ENCODE measurements at regions not wholly inside any gene's neighbourhood (a gene's known extent, or its start where the extent isn't known, plus 50 kb on each side); places are given as distances from the start of the nearest gene placed in this dataset.

DNA sequence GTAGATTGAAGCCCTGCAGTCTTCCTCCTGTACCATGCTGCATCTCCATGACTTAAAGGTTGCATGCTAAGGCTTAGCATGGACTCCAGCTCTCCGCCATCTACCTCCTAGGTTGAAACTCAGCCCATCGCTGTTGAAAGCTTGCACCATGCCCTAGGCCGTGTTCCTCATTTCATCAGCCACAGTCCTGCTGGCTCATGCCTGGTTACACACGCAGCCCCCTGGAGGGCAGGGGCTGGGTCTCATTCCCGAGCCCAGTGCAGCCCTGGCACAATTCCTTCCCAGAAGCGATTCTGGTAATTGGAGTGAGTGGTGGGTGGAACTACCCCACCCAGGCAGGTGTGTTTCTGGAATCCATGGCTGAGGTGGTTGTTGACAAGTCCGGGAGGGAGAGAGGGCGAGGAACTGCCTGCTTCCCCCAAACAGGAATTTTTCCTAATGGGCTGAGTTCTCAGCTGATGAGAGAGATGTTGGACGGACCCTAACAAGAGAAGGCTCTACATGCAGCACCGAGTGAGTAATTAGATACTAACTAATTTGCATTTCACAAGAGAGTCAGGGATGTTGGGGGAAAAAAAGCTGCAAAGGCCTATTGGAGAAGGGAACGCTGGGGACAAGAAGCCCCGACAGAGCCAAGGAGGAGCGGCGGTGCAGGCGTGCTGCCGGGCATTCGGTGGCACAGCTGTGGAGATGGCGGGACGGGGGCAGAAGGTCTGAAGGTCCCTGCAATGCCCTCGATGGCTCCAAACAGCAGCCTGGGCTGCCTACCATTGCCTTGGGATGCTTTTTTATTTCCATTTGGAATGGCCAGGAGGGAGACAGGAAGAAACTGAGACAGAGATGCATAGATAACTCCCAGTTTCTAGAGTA lies 92.3 kb upstream of the TLE3 start:
- no peak for DNase-seq (ENCODE audit: low read depth, low spot score)

DNA sequence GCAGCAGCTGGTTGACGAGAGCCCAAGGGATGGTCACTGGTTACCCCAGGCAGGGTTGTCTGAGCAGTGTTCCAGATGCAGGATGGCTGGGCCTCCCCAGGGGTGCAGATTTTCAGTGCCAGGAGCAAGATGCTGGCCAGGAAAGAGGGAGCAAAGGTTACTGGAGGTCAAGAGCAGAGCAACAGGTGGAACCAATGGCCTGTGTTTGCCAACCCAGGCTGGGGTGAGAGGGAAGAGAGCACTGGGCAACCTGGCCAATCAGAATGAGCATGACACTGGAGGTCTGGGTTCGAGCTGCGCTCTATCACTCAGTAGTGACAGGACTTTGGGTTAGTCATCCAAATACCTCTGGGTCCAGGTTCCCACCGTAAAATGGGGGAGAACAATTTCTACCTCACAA lies 90.6 kb upstream of the TLE3 start:
- DNase-seq (ENCODE audit: low read depth, low spot score), result no peak

DNA sequence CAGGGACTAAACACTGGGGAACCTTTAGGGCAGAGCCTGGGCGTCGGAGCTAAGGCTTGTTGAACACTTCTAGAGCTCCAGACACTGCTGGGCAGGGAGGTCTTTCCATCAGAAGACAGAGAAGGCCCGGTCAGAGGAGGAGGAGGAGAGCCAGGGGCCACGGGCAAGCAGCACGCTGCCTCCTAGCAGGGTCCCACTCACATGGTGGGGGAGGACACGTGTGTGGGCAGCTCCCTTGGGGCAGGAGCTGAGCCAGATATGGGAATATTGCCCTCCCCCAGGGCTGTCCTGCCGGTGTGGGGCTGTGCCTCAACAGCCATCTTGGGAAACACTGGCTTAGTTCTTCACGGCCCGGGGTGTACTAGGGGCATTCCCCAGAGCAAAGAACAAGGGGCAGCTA lies 89.6 kb upstream of the TLE3 start:
- no peak for DNase-seq (ENCODE audit: low read depth, low spot score)

DNA sequence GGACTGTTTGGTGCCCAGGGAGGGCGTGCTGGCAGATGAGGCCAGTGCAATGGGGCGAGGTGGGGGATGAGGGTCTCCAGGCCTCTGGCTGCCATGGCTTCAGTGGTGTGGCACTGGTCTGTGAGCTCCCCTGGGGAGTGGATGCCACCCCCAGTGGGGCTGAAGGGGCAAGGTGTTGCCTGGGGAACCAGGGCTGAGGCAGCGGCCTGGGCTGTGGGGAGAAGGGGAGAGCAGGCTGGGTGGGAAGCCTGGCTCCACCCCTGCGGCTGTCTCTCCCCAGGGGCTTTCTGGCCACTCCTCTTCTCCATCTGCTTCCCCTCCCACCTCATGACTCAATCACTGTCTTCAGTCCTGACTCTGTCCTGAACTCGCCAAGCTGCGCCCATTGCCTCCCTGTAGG lies 88.4 kb upstream of the TLE3 start:
- DNase-seq (ENCODE audit: low read depth, low spot score), result no peak

DNA sequence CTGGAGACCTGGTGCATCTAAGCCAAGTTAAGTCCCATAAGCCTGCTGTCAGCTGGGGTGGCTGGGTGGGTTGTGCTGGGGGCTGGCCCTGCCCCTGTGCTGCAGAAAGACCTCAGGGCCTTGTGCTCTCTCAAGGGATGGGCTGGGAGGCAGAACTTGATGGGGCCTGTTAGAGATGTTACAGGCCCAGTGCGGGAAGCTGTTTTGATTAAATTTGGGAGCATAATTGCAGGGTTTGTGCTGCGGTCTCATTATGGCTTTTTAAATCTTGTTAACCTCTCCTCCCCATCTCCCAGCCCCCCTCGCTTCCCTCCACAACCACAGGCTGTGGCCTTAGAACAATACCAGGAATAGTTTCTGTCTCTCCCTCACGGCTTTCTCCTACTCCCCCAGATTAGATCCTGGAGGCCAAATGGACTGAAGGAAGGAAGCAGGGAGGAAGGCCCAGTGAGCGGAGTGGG lies 87.6 kb upstream of the TLE3 start:
- DNase-seq (ENCODE audit: low read depth, low spot score), result peak; percentile 59

DNA sequence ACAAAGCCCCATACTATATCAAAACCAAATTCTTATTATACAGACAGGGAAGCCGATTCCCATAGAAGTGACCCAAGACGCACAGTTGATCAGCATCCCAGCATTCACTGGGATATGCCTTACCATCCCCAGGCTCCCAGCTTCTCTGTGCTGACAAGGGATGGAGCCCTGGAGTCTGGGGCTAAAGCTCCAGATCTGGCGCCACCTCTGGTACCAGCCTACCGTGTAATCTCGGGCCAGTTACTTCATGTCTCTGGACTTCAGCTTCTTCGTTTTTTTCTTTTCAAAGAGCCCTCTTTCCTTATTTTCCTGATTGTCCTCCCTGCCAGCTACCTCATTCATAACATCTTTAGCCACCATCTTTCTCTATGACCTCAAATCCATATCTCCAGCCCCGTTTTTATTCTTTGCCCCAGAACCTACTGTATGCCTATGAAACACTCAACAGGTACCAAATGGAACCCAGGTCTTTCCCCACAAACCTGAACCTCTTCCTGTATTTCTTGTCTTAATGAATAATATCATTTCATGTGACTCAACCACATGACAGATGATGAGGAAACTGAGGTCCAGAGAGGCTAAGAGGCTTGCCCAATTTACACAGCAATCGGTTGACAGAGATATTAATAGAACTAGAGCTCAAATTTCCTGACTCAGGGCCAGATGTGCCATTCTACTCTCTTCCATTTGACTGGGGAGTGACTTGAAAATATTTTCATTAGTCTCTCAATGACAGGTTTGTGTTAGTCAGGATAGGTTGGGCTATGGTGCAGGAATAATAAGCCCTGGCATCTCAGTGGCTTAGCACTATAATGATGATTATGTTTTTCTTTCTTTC lies 85.4 kb upstream of the TLE3 start:
- DNase-seq (ENCODE audit: low read depth, low spot score), result no peak

DNA sequence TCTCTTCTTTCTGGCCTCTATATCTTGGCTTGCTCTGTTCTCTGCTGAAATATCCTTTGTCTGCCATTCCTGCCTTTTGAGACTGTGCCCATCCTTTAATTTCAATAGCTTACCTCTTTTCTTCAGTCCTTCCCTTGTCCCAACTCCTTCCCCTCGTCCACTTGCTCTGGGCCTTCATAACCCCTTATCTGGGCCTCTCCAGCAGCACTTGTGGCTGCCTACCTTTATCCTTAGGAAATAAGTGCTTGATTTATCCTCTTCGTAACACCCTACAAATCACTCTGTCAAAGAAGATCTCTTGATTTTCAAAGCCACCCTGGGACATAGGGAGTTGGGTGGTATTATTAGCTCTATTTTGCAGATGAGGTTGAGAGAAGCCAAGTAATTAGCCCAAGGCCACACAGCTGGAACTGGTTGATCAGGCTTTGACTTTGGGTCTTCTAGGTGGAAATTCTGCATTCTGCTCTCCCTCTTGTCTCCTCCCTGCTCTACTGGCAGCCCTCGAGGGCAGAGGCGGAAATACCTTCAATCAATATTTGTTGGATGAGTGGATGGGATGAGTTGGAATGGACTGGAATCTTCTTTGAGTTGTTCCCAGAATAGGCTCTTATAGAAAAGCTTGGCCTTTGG lies 84.0 kb upstream of the TLE3 start:
- no peak for DNase-seq (ENCODE audit: low read depth, low spot score)

DNA sequence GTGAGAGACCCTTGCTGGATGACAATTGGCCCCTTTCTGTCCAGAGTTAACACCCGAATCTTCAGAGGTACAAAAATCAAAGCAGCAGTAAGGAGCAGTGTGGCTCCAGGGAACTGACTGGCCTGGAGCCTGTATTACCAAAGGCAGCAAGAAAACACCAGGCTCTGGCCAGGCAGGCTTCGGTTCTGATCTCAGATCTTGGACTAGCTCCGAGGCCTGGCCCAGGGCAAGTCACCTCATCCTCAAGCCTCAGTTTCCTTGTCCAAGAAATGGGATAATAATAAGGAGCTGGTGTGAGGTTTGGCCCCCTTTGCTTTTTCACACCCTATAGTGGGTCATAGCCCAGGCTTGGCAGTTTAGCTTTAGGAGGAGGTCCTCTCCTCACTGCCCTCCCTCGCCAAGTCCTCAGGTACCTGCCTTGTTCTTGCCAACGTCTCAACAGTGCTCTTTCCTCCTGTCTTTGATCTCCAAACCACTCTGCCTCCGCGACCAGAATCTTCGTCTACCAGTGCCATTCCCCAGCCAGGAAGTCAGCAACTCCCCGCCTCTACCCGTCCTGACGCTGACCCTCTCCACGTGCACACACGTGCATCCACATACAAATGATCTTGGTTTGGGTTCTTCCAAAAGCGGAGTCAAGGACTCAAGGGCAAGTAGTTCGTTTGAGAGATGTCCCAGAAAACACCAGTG lies 82.6 kb upstream of the TLE3 start:
- no peak for DNase-seq (ENCODE audit: low read depth, low spot score)

DNA sequence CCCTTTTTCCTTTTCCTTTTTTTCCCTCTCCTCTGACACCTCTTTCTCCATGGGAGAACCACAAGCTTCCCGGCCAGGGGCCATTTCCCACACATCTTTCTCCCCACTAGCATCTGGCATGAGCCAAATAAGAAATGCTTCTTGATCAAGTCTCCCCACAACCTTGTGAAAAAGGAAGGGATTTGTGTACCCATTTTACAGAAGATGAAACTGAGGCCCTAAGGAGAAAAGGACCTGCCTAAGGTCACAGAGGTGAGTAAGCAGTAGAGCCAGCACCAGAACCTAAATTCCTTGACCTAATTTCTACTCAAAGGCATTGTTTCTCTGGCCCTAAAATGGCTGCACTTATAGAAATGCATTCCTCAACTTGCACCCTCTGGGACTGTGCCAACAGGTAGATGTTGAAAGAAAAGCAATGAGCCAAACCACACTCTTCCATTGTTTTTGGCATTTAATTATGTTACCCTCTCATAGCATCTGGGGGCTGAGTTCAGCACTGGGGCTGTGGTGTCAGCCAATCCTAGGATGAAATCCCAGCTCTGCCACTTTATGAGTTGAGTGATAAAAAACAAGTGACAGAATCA lies 81.7 kb upstream of the TLE3 start:
- DNase-seq (ENCODE audit: low read depth, low spot score), result no peak

DNA sequence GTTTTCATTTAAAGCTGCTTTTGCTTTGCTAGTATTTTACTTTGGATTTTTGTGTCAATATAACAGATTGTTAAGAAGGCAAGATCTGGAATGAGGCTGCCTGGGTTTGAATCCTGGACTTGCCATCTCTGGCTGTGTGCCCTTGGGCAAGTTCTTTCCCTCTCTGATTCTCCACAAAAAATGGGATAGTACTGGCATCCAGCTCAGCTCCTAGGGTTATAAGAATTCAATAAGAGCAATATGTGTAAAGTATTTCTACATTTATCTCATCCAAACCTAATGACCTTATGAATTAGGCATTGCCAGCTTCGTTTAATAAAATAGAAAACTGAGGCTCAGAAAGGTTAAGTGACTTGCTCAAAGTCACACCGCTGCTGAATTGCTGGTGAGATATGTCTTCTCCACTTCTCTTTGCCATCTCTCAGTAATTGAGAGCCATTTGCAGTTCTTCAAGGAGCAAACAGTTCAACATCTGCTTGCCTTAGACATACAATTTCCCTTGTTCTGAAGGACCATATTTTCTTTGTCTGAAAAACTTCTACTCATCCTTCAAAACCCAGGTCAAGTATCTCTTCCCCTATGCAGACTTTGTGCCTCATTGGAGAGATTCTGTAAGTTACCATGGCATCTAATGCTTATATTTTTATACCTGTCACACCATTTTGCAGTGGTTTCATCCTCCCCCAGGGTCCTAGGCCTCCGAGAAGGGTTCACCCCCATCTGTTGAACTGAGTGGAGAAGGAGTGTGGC lies 80.8 kb upstream of the TLE3 start:
- no peak for DNase-seq (ENCODE audit: low read depth, low spot score)

DNA sequence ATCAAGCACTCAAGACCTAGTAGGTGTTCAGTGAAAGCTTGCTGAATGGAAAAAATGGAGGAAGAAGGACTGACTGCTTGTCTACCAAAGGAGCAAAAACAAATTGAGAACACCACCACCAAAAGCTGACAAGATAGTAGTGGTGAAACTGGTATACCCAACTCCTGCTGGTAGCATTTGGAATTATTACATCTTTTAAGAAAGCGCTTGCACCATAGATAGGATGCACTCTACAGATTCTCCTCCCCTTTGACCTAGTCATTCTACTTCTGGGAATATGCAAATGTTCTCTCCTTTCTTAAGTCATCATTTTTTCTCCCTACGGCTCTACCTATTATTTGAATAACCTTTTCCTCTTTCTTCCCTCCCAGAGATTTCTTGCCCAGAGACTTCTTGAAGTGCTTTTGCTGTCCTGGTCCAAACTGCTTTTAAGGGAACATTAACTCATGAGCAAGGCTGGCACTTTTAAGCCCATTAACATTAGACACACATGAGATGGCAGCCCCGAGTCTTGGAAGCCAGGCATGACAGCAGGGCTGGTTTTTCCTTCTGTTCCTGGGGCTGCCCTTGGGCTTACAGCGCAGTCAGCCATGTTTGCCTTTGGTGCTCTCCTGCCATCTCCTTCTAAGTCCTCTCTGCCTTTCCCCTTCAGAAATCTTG lies 75.0 kb upstream of the TLE3 start:
- no peak for DNase-seq (ENCODE audit: low read depth, low spot score)

DNA sequence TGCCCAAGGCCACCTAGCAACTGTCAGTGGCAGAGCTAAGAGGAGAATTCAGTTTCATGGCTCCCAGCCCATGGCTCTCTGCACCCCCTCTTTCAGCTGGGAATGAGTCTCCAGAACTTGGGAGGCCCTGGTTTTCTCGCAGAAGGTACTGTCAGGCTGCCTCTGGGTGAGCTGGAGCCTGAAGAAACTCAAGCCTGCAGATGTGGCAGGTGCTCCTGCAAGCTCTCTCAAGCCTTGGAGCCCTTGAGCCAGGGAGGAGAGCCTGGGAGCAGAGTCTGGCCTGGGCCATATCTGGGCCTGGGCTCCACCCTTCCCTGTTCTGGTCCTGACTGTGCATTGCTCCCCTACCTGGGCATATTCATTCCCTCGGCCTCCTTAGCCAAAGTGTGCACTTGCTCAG lies 74.4 kb upstream of the TLE3 start:
- no peak for DNase-seq (ENCODE audit: low read depth, low spot score)

DNA sequence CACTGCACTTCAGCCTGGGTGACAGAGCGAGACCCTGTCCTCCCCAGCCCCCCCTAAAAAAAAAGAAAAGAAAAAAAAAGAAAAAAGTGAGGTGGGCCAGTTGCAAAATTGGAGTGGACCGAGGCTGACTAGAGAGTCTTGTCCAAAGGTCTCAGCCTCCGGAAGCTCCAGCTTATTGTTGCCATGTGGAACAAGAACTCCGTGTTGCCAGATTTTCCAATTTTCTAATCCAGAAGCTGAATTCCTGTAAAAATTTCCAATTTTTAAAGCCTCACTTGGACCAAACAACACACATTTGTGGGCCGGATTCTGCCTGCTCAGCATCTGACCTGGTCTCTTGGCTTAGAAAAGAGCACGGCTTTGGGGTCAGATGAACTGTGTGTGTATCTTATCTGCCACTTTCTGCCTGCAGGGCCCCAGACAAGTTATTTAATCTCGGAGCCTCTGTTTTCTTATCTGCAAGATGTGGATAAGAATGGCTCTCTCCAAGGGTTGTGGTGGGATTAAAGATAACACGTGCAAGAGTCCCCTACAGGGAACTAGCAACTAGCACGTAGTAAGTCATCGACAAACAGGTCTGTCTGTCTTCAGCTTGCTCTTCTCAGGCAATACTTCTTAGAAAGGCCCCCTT lies 73.7 kb upstream of the TLE3 start:
- DNase-seq (ENCODE audit: low read depth, low spot score), result no peak

DNA sequence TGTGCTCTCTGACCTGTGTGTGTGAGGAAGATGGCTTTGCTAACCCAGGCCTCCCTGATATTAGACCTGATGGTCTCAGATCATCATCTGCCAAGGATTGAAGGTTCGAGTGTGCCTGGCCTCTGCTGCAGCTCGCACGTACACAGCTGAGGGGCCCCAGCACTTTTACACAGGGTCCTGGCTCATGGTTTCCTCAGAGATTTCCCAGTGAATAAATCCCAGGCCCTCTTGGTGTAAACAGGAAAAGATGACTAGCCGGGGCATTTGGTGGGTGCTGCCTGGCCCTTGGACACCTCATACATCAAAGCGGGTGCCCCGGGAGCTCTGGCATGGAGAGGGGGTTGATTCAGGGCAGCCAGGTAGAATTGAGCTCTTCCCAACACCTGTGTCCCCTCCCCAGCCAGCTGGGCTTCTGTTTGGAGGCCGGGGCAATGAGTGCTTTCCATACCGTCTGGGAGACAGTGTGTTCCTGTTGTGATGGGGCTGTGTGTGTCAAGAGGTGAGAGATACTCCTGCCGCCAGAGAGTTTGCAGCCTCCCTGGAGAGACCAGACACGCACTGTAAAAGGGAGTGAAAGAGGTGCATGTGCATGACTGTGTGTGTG lies 72.5 kb upstream of the TLE3 start:
- DNase-seq (ENCODE audit: low read depth, low spot score), result no peak

DNA sequence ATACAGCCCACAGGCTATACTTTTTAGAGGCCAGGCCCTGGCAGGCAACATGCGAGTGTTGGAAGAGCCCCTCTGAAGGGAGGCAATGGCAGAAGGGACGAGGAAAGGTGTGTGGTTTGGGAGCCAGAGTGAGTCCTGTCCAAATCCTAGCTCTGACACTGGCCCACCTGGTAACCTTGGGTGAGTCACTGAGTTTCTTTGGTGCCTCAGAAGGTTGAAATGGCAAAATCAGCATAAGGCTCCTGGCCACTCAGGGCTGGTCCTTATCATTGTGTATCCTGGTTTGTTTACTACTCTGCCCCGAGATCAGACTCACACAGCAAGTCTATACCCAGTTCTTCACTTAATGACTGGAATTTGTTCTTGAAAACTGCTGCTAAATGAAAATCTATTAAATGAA lies 71.4 kb upstream of the TLE3 start:
- DNase-seq (ENCODE audit: low read depth, low spot score), result no peak

DNA sequence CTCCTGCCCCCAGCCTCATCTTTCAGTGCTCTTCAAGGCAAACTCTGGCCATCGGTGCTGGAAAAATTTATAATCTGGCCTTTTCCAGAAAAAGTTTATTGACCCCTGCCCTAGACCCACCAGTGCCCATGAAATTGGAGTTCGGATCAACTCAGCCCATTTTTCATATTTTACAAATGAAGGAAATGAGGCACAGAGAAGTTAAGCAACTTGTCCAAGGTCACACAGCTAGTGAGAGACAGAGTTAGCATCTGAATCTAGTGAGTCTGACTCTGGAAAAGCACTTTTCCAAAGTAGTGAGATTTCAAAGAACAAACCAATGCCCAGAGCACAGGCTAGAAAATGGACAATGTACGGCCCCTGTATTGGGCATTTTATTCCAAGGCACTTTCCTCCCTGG lies 69.4 kb upstream of the TLE3 start:
- DNase-seq (ENCODE audit: low read depth, low spot score), result no peak

DNA sequence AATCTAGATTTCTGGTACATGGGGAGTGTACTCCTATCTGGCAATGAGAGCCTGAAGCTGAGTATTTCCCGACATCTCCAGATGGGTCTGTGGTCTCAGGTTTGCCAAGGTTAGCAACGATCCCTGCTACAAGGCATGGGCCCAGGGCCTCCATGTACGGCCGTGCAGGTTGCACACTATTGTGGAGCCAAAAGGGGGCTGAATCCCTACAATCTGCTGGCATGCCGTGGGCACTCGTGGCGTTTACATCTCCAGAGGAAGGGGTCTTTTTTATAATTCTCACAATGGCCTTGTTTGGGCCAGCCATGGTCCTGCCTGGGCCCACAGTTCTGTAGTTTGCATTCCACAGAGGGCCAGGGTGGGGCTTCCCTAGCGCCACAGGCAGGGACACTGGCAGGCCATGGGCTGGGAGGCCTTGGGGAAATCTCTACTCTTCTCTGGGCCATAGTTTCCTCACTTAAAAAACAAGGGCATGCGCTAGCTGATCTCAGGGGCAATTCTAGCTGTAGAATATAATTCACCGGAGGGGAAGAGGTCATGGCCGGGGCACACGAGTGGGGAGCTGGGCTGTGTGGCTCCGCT lies 68.9 kb upstream of the TLE3 start:
- DNase-seq (ENCODE audit: low read depth, low spot score), result no peak

DNA sequence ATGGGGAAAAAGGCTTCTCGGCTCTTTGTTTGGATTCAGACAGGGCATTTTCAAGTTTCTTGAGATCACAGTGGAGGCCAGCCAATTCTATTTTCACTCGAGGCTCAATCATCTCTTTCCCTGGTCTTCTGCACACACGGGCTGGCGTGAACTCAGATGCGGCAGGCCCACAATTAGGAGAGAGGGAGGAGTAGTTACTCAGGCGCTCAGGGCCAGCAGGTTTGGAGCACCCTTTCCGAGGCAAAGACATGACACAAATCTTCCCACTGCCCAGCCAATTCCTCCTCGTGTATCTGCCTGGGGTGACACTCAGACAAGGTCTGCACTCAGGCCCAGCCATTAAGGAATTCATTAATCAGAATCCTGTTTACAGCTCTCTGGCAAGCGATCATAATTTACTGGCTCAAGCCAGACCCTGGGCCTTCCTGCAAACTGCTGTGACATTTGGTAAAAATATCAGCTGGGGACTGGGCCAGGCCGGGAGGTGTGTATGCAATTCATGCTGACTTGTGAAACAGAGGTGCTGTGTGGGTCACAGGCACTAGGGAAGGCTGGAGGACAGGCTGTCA lies 68.1 kb upstream of the TLE3 start:
- DNase-seq (ENCODE audit: low read depth, low spot score), result peak; percentile 18

All from astrocyte of the hippocampus (primary cell).